HG02970 (cell line): ENCODE measurements at regions not wholly inside any gene's neighbourhood (a gene's known extent, or its start where the extent isn't known, plus 50 kb on each side); places are given as distances from the start of the nearest gene placed in this dataset.

Experiments used
- ATAC-seq: cut with Tn5 transposase; IDR thresholded peaks from one replicate; pipeline ENCODE4 v1.9.1; 2021; ENCODE audit warnings: mild to moderate bottlenecking, moderate library complexity, moderate number of reproducible peaks; ENCODE audit not compliant: unreplicated experiment, low FRiP score

DNA sequence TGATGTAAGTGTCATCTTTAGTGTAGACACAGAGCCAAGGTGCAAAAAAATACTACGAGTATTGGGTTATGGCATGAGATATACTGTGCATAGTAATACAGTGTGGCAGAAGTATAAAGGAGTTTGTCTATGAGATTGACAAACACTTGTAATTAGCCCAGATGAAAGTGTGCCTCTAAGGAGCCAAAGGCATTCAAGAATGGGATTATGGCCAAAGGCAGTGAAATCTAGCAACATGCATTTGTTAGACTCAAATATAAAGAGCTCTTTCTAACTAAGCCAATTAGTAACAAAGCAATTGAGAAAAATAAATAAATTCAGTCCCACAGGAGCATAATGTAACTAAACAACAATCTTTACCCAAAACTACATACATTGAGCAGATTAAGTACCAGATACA lies 1761.8 kb downstream of the SUCLG1 start:
- ATAC-seq = no peak

- ATAC-seq = no peak
These were observed 1764.6 kb downstream of the SUCLG1 start for GRCh38 chr2:82694431-82694830.

DNA sequence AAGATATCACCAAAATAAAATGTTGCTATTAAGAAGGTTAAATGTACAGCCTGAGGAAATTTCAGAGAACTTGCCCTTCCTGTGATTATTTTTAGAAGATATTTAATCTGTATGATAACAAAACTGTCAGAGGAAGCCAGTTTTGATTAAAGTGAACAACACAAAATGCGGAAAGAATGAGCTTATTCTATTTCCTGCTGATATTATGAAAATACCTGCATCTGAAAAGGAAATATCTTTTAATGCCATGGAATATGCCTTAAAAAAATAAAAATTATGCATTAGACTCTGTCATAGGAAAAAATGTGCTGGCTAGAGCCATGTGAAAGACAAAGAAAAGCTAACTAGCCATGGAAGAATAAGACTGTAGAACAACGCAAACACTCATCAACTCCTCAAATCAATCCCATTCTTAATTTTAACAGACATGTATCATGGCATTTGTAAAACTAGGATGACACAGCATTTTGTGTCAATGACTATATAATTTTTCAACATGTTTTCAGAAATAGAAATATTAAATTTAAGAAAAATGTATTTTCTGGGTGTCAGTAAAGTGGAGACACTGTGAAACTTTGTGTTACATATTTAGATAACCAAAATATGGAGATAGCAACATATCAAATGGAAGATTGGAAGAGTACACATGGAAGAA lies 1768.2 kb downstream of the SUCLG1 start:
- ATAC-seq = no peak

DNA sequence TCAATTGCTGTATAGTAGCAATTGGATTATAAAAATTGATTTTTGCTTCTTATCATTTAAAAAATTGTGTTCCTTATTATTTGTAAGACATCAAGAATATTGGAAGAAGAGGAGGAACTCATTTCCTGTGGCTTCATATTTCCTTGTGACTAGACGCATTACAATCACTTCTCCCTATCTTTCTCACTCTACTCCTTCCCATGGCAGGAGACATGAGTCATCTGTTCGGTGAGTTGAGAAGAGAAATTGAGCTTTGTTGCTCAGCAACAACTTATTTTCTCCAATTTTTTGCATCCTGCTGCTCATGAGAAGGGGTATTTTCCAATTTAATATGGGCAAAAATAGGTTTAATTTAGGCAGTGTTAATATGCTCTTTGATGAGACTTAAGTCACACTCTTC lies 1783.9 kb downstream of the SUCLG1 start:
- no peak for ATAC-seq

DNA sequence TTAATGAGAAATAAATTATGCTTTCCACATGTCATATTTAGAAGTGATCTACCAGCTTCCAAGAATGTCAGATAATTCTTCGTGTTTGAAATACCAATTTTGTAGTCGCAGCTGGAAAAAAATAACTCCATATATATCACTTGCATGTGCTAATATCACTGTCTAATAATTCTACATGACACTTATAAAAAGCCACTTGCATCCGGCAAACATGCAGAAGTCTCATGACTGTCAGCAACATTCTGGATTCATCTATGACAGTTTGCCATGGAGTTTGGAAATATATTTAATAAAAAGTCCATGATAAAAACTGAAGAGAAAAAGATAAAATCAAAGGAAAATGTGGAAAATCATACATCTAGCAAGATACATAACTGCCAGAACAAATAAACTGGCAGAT lies 1784.4 kb downstream of the SUCLG1 start:
- no peak for ATAC-seq

DNA sequence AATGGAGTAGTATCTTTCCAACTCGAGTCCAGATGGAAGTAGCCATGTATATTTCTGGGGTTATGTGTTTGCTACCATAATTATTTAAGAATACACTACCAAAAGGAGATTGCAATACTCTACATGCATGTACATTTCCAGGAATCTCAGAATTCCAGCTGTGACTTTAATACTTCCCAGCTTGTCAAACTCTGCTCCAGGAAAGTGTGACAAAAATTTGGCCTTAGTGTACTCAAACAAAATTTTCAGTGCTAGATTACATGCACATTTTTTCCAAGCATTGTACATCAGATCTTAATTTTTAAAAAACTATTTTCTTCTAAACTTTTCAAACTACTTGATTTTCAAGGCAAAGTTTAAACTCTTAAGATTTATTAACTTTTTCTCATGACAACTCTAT lies 1791.6 kb downstream of the SUCLG1 start:
- no peak for ATAC-seq

DNA sequence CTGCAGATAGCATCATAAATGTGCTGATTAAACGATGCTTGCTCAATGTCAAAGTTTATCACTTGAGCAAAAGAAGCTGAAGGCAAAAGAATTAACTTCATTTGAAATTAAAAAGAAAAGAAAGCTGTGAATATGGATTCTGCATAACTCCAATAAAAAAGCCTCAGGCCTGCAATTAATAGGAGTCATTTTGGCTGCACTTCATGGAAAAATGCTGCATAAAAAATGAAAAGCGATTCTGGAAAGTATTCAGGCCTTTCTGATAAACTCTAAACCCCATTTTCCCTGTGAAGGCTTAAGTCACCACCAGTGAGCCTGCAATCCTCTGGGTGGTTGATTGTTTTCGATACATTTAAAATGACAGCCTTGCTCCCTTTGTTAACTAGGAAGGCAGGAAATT lies 1793.4 kb downstream of the SUCLG1 start:
- ATAC-seq = no peak

DNA sequence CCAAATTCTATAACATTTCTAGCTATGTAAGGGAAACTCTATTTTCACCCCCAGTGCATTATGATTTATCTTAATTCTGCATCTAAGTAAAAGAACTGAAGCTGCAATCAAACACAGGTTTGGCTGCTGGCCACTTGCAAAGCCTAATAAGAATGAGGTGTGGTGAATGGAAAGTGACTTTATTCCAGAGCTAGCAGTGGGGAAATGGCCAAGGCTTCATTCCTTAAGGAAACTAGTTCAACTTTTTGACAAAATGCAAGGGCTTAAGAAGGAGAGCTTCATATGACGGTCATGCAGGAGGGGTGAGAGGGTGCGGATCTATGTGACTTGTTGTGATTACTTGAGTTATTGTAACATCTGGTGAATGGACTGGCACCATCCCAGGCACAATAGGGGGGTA lies 1802.0 kb downstream of the SUCLG1 start:
- ATAC-seq = no peak

- no peak for ATAC-seq
These were observed 1802.7 kb downstream of the SUCLG1 start for GRCh38 chr2:82656420-82656819.

DNA sequence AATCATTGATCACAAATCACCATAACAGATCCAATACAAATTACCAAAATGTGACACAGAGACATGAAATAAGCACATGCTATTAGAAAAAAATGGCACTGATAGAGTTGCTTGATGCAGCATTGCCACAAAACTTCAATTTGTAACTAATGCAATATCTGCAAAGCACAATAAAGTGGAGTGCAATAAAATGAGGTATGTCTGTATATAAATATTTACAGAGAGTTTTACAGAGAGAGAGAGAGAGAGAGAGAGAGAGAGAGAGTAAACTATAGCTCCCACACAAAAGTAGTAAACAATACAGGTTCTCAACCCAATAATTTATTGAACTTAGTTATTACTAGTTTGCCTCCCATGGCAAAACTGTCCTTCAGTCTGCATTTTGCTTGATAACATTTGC lies 1807.0 kb downstream of the SUCLG1 start:
- no peak for ATAC-seq

- ATAC-seq = no peak
These were observed 1809.0 kb downstream of the SUCLG1 start for GRCh38 chr2:82650038-82650437.

DNA sequence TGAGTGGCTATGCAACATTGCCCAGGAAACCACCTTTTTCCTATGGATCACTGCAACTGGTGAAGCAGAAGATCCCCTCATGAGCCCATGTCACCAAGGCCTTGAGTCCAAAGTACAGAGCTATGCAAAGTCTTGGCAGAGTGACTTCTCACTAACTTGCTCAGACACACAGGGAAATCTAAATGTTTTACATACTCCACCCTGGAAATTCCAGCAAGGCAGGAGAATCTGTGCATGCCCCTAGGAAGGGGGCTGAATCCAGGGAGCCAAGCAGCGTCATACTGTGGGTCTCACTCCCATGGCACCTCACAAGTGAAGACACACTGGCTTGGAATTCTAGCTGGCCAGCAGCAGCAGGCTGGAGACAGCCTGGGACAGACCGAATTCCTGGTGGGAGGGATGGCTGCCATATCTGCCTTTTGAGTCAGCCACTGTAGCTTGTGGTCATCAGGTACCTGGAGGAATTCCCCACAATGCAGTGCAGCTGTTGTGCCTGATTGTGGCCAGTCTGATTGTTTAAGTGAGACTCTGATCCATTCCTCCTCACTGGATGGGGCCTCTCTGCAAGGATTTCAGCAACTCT lies 1817.4 kb downstream of the SUCLG1 start:
- no peak for ATAC-seq

- no peak for ATAC-seq
These were observed 1822.6 kb downstream of the SUCLG1 start for GRCh38 chr2:82636402-82637020.

DNA sequence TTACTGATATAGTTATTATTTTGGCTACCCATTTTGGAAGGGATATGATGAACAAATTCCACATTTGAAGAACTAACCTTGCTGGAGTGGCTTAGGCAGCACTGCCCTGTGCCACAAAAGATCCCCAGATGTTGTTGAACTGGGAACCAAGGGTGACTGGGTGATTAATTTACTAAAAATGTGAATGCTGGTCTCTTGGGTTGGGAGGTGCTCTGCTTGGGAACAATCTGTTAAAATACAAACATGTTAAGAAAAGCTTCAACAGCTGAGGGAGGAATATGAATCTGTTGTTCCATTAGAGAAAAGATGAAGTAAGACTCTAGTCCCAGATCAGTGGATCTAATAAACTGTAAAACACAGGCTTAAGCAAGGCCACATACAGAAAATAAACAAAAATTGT lies 1860.1 kb downstream of the SUCLG1 start:
- no peak for ATAC-seq

DNA sequence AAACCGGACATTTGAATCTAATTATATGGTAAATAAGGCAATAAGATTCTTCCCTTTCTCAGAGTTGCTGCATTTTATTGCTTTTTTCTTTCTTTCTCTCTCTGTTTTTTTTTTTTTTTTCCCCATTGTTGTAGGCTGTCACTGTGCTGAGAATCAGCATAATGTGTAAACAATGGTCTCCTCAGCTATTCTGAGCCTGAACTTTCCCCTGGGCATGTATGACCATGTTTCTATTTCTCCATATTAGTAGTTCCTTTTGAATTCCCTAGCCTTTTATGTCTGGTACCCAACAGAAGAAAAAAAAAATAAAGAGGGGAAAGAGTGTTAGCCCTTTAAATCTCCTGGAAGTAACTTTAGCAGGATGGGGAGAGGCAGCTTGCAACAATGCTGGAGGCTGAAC lies 1862.5 kb downstream of the SUCLG1 start:
- ATAC-seq = no peak

GRCh38 chr2:82591718-82592117 lies 1867.4 kb downstream of the SUCLG1 start:
- ATAC-seq = no peak

- ATAC-seq = no peak
These were observed 1882.4 kb downstream of the SUCLG1 start for GRCh38 chr2:82576656-82577055.

DNA sequence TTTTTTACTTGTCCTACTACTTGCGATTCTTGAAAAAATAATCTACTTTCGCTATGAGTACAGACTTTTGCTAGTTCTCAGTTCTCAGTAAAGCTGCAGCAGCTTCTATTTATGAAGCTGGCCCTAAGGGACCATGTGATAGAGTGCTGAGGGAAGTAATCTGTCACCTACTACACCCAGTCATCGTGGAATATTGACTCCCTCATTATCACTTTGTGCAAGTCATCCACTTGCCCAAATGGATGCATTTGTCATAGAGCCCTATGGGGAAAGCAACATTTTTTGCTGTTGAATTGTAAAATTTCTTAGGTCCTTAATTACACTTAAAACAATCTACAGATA lies 1919.8 kb downstream of the SUCLG1 start:
- no peak for ATAC-seq

DNA sequence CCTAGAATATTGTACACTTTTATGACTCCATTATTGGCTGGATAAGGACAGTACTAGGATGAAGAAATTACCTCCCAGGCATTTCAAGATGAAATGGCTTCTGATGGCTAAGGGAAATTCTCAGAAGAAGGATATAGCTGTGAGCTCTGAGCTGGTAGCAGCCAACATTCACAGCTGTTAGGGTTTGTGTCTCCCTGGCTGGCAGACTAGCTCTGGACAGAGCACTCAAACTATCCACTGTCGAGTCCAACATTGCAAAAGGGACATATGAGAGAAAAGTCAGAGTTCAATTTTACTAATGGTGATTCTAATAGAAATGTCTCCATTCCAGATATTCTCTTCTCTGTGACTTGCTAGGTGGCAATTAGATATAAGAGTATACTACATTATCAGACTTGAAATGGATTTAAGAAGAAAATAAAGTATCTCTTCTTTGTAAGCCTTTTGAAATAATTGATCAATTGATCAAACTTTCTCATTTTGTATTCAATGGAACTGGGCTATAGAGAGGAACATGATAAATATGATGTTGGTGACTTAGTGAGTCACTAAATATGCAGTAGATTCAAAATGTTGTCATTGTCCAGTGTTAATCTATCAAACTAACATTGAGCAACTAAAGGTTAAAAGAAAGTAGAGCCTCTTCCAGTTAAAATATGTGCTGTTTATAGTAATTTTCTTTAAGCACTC lies 1920.3 kb downstream of the SUCLG1 start:
- no peak for ATAC-seq

- ATAC-seq = no peak
These were observed 1930.8 kb downstream of the SUCLG1 start for GRCh38 chr2:82528288-82528687.

- no peak for ATAC-seq
These were observed 1932.0 kb downstream of the SUCLG1 start for GRCh38 chr2:82527124-82527523.

DNA sequence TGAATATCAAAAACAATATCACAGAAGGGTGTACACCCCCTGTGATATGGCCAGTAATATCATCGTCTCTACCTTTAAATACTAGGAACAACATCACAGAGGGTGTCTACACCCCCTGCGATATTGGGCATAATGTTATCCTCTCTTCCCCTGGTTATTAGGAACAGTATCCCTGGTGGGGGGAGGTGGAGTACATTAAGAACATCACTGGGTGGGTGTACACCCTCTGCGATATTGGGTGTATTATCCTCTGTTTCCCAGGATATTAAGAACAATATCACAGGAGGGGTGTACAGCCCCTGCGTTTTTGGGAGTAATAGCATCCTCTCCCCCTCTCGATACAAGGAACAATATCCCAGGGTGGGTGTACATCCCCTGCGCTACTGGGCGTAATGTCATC lies 1932.8 kb downstream of the SUCLG1 start:
- no peak for ATAC-seq
